Neuronal stem cell (in vitro differentiated cells): ENCODE measurements at regions not wholly inside any gene's neighbourhood (a gene's known extent, or its start where the extent isn't known, plus 50 kb on each side); places are given as distances from the start of the nearest gene placed in this dataset.

ENCODE experiments used
- DNase-seq: peaks from one replicate; pipeline ENCODE4 v3.0.0-alpha.2; 2013; ENCODE audit warnings: low spot score
- H2AFZ ChIP-seq: one replicate; pipeline ENCODE4 v1.6.1; 2013; ENCODE audit warnings: mild to moderate bottlenecking, low read length, inconsistent platforms
- H2AK5ac ChIP-seq: 2 replicates; pipeline ENCODE4 v1.6.1; 2013; ENCODE audit warnings: low read depth, mild to moderate bottlenecking, inconsistent platforms, low read length, moderate library complexity, mixed read lengths
- H2BK120ac ChIP-seq: 2 replicates; pipeline ENCODE4 v1.6.1; 2013; ENCODE audit warnings: low read depth, mild to moderate bottlenecking, inconsistent platforms, low read length, moderate library complexity, mixed read lengths
- H2BK12ac ChIP-seq: one replicate; pipeline ENCODE4 v1.6.1; 2013; ENCODE audit warnings: low read length, inconsistent platforms
- H2BK15ac ChIP-seq: 2 replicates; pipeline ENCODE4 v1.6.1; 2013; ENCODE audit warnings: mild to moderate bottlenecking, low read length, inconsistent platforms, mixed read lengths
- H2BK5ac ChIP-seq: one replicate; pipeline ENCODE4 v1.6.1; 2013; ENCODE audit warnings: inconsistent platforms, mild to moderate bottlenecking, low read length, moderate library complexity
- H3K14ac ChIP-seq: one replicate; pipeline ENCODE4 v1.6.1; 2013; ENCODE audit warnings: low read length, inconsistent platforms
- H3K18ac ChIP-seq: 2 replicates; pipeline ENCODE4 v1.6.1; 2013; ENCODE audit warnings: low read length, inconsistent platforms
- H3K23ac ChIP-seq: 2 replicates; pipeline ENCODE4 v1.6.1; 2013; ENCODE audit warnings: low read depth, mild to moderate bottlenecking, mixed read lengths, low read length, inconsistent platforms; ENCODE audit not compliant: poor library complexity
- H3K27ac ChIP-seq: replicated peaks from 3 replicates; pipeline ENCODE4 v1.5.1; 2013; ENCODE audit warnings: low read length, inconsistent platforms
- H3K27me3 ChIP-seq, 3 experiments: 2 replicates each; pipeline ENCODE4 v1.6.1; 2013; ENCODE audit warnings: low read length in 3 of 3, mild to moderate bottlenecking in 2 of 3, inconsistent platforms in 1 of 3, low read depth in 1 of 3, mixed read lengths in 1 of 3, moderate library complexity in 1 of 3; ENCODE audit not compliant: control insufficient read depth in 3 of 3, insufficient read depth in 3 of 3
- H3K36me3 ChIP-seq, 2 donors: replicated peaks in 1 of 2; 2 replicates each; pipeline ENCODE4 v1.6.1; 2013; ENCODE audit warnings: low read length in 2 of 2; ENCODE audit not compliant: control insufficient read depth in 2 of 2, insufficient read depth in 2 of 2
- H3K4ac ChIP-seq: 2 replicates; pipeline ENCODE4 v1.6.1; 2013; ENCODE audit warnings: inconsistent platforms, mild to moderate bottlenecking, low read length, moderate library complexity
- H3K4me1 ChIP-seq, 2 donors: 1 replicate in 1 of 2; 2 replicates in 1 of 2; pipeline ENCODE4 v1.6.1; 2013; ENCODE audit warnings: low read length in 2 of 2, low read depth in 1 of 2; ENCODE audit not compliant: control insufficient read depth in 2 of 2, insufficient read depth in 1 of 2
- H3K4me2 ChIP-seq: one replicate; pipeline ENCODE4 v1.6.1; 2013; ENCODE audit warnings: mild to moderate bottlenecking, low read length, inconsistent platforms; ENCODE audit not compliant: insufficient read depth, poor library complexity, severe bottlenecking
- H3K4me3 ChIP-seq, 2 donors: 2 replicates each; pipeline ENCODE4 v1.5.1; 2013; ENCODE audit warnings: low read length in 2 of 2, mild to moderate bottlenecking in 2 of 2, inconsistent platforms in 1 of 2, moderate library complexity in 1 of 2
- H3K79me1 ChIP-seq: one replicate; pipeline ENCODE4 v1.6.1; 2013; ENCODE audit warnings: low read depth, mild to moderate bottlenecking, inconsistent platforms, low read length, moderate library complexity
- H3K9ac ChIP-seq: one replicate; pipeline ENCODE4 v1.6.1; 2013; ENCODE audit warnings: mild to moderate bottlenecking, low read depth, low read length, inconsistent platforms; ENCODE audit not compliant: poor library complexity
- H3K9me3 ChIP-seq, 2 donors: replicated peaks in 1 of 2; 2 replicates each; pipeline versions ENCODE3 to v1.6.1; 2013; ENCODE audit warnings: low read length in 2 of 2, mild to moderate bottlenecking in 2 of 2, inconsistent platforms in 1 of 2, low read depth in 1 of 2, mixed read lengths in 1 of 2, moderate library complexity in 1 of 2; ENCODE audit not compliant: control insufficient read depth in 2 of 2, insufficient read depth in 1 of 2
- H4K8ac ChIP-seq: one replicate; pipeline ENCODE4 v1.6.1; 2013; ENCODE audit warnings: low read depth, mild to moderate bottlenecking, inconsistent platforms, low read length, moderate library complexity
- H4K91ac ChIP-seq: one replicate; pipeline ENCODE4 v1.6.1; 2013; ENCODE audit warnings: low read length, low read depth, mild to moderate bottlenecking, inconsistent platforms; ENCODE audit not compliant: poor library complexity
- WGBS, 2 donors: extraction: QIAGEN DNeasy Blood & Tissue Kit; methylation state at CpG; one replicate each; pipeline ENCODE4 v1.1.7; 2013; ENCODE audit warnings: missing lambda C conversion rate in 2 of 2, mixed read lengths in 1 of 2; ENCODE audit not compliant: insufficient read length in 2 of 2, insufficient replicate concordance in 1 of 2; ENCODE audit errors: extremely low coverage in 2 of 2; 5-methylcytosine and 5-hydroxymethylcytosine counted together

- no peak overlapping the region for H3K9ac ChIP-seq
- no peak overlapping the region for H3K27ac ChIP-seq
- H3K4ac ChIP-seq, result no peak overlapping the region
- WGBS, 2 donors, result no CpG with 5 or more reads among the region's 9 CpGs
- no peak overlapping the region for H3K4me3 ChIP-seq
- H2BK15ac ChIP-seq, result no peak overlapping the region
- no peaks in the 10 kb centered on the region for H3K4me1 ChIP-seq
- H2BK12ac ChIP-seq, result no peak overlapping the region
- H3K9me3 ChIP-seq, result peaks cover 18 to 34% of the 10 kb centered on the region in 2 donors
- no peak overlapping the region for H3K4me2 ChIP-seq
- no peak overlapping the region for H4K8ac ChIP-seq
- DNase-seq, result no peak
- no peak overlapping the region for H2BK120ac ChIP-seq
- no peak overlapping the region for H2BK5ac ChIP-seq
- H2AFZ ChIP-seq, result no peak overlapping the region
- no peaks in the 10 kb centered on the region for H3K36me3 ChIP-seq
- no peaks in the 10 kb centered on the region for H3K27me3 ChIP-seq
- no peak overlapping the region for H2AK5ac ChIP-seq
- H4K91ac ChIP-seq, result no peak overlapping the region
- H3K79me1 ChIP-seq, result no peaks in the 10 kb centered on the region
- no peak overlapping the region for H3K14ac ChIP-seq
- H3K18ac ChIP-seq, result no peak overlapping the region
- H3K23ac ChIP-seq, result no peak overlapping the region
Observed at GRCh38 chr5:104178829-104179456, 616.4 kb upstream of the NUDT12 start.

- Histone ChIP-seq H2BK15ac (no peak overlapping the region), H3K4me1 (no peaks in the 10 kb centered on the region), H2BK120ac (no peak overlapping the region), H3K4me3 (no peak overlapping the region), H2AFZ (peak overlapping the region; percentile 3), H3K36me3 (no peaks in the 10 kb centered on the region), H3K4me2 (no peak overlapping the region), H3K4ac (no peak overlapping the region), H3K23ac (no peak overlapping the region), H3K18ac (no peak overlapping the region), H3K79me1 (no peaks in the 10 kb centered on the region), H2BK12ac (no peak overlapping the region), H2AK5ac (no peak overlapping the region), H2BK5ac (no peak overlapping the region), H3K9me3 (peaks cover 18 to 34% of the 10 kb centered on the region in 2 donors), H4K91ac (no peak overlapping the region), H4K8ac (no peak overlapping the region), H3K9ac (no peak overlapping the region), H3K14ac (no peak overlapping the region), H3K27ac (no peak overlapping the region), H3K27me3 (no peaks in the 10 kb centered on the region)
- no CpG with 5 or more reads among the region's 8 CpGs for WGBS, 2 donors
- DNase-seq, result no peak
Observed at GRCh38 chr5:104178066-104178465, 615.5 kb upstream of the NUDT12 start.

- Histone ChIP-seq H3K9ac (no peak overlapping the region), H2BK120ac (no peak overlapping the region), H2BK12ac (no peak overlapping the region), H3K9me3 (peaks cover 18 to 34% of the 10 kb centered on the region in 2 donors), H3K36me3 (no peaks in the 10 kb centered on the region), H3K4me1 (no peaks in the 10 kb centered on the region), H2BK15ac (no peak overlapping the region), H3K79me1 (no peaks in the 10 kb centered on the region), H2AFZ (peak overlapping the region; percentile 3), H4K8ac (no peak overlapping the region), H3K4me2 (no peak overlapping the region), H3K27ac (no peak overlapping the region), H2AK5ac (no peak overlapping the region), H3K18ac (no peak overlapping the region), H3K14ac (no peak overlapping the region), H3K27me3 (no peaks in the 10 kb centered on the region), H2BK5ac (no peak overlapping the region), H3K4me3 (no peak overlapping the region), H4K91ac (no peak overlapping the region), H3K23ac (no peak overlapping the region), H3K4ac (no peak overlapping the region)
- DNase-seq, result no peak
- WGBS, 2 donors, result no CpG with 5 or more reads among the region's 2 CpGs
Observed at GRCh38 chr5:104177651-104178050, 615.1 kb upstream of the NUDT12 start.

- Histone ChIP-seq H3K27ac (no peak overlapping the region), H2AK5ac (no peak overlapping the region), H3K27me3 (no peaks in the 10 kb centered on the region), H2BK5ac (no peak overlapping the region), H3K4me3 (no peak overlapping the region), H3K4ac (no peak overlapping the region), H3K23ac (no peak overlapping the region), H4K91ac (no peak overlapping the region), H3K9me3 (peaks cover 0 to 2% of the 10 kb centered on the region in 2 donors), H3K79me1 (no peaks in the 10 kb centered on the region), H3K4me2 (no peak overlapping the region), H3K9ac (no peak overlapping the region), H3K36me3 (no peaks in the 10 kb centered on the region), H2BK120ac (no peak overlapping the region), H2AFZ (no peak overlapping the region), H4K8ac (no peak overlapping the region), H2BK15ac (no peak overlapping the region), H3K4me1 (no peaks in the 10 kb centered on the region), H3K18ac (no peak overlapping the region), H3K14ac (no peak overlapping the region), H2BK12ac (no peak overlapping the region)
- DNase-seq, result no peak
- WGBS, 2 donors, result no CpG with 5 or more reads among the region's 5 CpGs
Observed at GRCh38 chr5:104172976-104173375, 610.4 kb upstream of the NUDT12 start.
